ENCODE measurements at regions not wholly inside any gene's neighbourhood (a gene's known extent, or its start where the extent isn't known, plus 50 kb on each side); places are given as distances from the start of the nearest gene placed in this dataset.
A peak's percentile ranks its signal among the peaks of the same experiment; 100 is the strongest.

DNA sequence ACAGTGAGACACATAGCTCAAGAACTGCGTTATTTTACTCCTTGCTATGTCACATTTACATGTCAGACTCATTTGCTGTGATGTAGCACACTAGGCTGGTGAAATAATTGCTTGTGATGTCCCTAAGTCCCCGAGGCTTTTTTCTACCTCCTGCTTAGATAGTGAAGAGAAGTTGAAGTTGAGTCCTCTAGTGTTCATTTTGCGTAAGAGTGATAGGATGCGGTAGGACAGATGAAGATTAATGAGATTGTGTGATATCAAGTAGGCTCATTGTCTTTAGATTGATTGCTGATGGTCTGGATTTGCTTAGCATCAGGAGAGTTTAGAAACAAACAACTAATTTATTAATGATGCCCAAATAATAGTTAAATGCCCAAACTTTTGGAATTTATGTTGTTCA, 173.6 kb upstream of the NUDT6 start:
- no peak for DNase-seq (ENCODE audit: low read depth)

DNA sequence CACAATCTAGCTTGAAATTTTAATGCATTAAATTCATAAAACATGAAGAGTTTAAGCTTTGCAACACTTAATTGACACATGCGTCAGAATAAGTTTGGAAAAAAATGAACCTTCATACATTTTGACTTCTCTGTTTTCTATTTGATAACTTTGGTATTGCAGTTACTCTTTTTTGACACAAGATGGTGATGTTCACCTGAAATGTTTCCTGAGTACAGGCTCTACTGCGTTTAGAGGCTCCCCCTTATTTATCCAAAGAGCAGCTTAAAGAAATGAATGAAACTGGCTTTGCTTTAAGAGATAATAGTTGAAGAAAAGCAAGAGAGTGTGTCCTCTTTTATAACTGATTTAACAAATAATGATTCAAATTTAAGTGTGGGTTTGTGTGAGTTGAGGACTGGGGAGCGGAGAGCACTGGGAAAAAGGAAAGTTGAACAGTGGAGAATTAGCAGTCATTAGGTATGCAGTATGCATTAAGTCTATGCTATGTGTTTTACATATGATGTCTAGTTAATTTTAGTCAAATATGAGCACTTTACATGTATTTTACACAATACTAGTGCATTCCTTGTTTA, 180.6 kb upstream of the NUDT6 start:
- peak; percentile 17 for DNase-seq (ENCODE audit: low read depth)

- DNase-seq (ENCODE audit: low read depth), result no peak
Observed at GRCh38 chr4:123104310-123105025, 182.1 kb upstream of the NUDT6 start.

DNA sequence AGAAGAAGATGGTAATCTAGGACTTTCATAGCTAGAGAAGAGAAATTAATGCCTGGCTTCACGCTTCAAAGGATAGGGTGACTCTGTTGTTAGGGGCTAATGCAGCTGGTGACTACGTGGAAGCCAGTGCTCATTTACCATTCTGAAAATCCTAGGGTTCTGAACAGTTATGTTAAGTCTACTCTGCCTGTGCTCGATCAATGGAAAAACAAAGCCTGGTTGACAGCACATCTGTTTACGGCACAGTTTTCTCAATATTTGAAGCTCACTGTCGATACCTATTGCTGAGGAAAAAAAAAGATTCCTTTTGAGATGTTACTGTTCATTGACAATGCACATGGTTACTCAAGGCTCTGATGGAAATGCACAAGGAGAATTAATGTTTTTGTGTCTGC, 182.6 kb upstream of the NUDT6 start:
- DNase-seq (ENCODE audit: low read depth), result no peak

DNA sequence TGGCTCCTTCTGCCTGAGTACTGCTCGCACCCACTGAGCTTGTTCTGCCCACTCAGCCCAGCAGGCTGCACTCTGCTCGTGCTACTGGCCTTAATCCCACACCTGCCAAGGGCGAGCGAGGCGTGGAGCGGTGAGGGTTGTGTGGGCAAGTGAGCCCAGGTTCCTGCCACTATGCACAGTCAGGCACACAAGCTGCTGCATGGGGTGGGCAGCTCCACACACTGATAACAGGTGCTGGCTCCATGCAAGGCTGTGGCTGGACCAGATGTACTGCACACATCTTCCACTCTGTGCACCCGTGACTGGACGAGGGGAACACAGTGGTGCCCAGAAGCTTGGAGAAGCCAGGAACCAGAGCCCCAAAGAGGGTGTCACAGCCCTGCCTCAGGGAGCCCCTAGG, 184.3 kb upstream of the NUDT6 start:
- DNase-seq (ENCODE audit: low read depth), result no peak

- DNase-seq (ENCODE audit: low read depth), result no peak
Observed at GRCh38 chr4:123107444-123108252, 185.3 kb upstream of the NUDT6 start.

DNA sequence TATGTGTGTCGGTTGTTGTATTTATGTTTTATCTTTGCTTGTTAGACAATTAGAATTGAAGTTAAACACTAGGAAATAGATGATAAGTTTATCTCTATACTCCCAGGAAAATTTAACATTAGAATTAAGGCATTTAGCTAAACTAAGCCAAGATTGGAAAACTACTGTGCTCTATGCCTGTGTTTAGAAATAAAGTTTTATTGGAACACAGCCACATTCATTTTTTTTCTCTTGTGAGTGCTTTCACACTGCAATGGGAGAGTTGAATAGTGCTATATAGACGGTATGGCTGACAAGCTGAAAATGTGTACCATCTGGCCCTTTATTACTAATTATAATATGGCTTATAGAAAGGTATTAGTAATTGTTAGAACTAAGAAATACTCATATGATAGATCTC, 186.7 kb upstream of the NUDT6 start:
- DNase-seq (ENCODE audit: low read depth), result no peak

DNA sequence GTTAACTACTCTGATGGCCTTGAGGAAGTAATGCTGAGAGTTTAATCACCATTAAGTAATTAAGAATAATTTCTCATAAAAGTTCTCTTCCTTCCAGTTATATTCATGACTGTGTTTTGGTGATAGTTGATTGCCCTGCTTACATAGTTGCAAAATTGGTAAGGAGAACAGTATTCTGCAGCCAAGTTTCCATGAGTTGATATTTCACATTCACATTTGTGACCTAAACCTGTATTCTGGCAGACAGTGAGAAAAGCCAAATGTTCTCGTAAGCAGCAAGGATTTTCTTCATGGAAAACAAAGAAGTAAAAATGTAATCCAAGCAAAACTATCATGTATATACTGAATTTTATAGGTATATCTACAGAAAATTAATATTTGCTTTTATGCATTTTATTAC, 187.8 kb upstream of the NUDT6 start:
- DNase-seq (ENCODE audit: low read depth), result no peak

DNA sequence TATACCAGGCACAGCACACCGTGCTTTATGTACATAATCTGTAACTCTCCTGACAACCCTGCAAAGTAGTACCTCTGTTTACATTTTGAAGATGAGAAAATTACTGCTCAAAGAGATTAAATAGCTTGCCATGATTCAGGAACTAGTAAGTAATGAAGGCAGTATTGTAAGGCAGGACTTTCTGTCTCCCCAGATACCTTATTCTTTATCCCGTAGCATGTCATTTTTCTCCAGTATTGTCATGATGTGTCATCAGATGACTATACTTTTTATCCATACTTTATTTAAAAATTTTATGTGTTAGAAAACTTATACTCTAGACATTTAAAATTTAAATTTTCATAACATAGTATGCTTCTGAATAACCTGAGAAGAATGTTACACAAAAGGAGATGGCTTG, 188.3 kb upstream of the NUDT6 start:
- DNase-seq (ENCODE audit: low read depth), result no peak

GRCh38 chr4:123113155-123113554, 190.8 kb upstream of the NUDT6 start:
- no peak for DNase-seq (ENCODE audit: low read depth)

GRCh38 chr4:123114084-123114914, 191.9 kb upstream of the NUDT6 start:
- DNase-seq (ENCODE audit: low read depth), result no peak

DNA sequence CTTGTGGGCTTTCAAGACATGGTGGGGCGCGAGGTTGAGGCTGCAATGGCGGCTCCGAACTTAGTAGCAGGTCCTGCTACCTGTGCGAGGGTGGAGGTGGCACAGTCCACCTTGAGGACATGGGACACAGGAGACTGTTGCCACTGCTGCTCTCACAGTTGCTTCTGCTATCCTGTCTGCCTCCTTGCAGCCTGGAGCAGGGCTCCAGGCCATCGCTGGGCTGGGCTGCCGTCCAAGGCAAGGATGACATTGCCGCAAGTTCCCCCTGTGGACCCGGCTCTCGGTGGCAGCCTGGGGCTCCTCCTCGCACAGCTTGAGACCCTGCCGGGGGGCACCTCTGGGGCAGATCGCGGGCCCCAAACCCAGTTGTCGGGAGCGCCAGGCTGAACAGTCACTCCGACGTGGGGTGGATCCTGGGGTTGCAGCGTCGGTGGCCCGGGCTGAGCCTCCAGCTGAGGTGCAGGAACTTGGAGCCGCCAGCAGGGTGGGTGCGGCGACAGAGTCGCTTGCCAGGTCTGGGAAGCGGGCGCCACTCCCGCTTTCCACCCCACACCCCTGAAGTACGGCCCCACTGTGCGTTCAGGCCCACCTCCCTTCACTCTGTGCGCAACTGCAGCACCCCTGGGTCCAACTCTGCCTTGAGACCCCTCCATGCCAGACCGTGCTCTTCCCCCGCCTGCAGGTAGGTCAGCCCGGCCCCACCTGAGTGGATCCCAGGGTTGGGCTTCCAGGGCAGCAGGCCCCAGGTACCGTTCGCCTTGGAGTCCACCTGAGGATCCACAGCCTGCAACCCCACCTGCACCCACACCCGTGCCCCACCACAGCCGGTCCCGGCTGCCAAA, 192.7 kb upstream of the NUDT6 start:
- DNase-seq (ENCODE audit: low read depth), result no peak

GRCh38 chr4:123116412-123116811, 194.0 kb upstream of the NUDT6 start:
- DNase-seq (ENCODE audit: low read depth), result no peak

GRCh38 chr4:123120473-123120872, 198.1 kb upstream of the NUDT6 start:
- DNase-seq (ENCODE audit: low read depth), result no peak

DNA sequence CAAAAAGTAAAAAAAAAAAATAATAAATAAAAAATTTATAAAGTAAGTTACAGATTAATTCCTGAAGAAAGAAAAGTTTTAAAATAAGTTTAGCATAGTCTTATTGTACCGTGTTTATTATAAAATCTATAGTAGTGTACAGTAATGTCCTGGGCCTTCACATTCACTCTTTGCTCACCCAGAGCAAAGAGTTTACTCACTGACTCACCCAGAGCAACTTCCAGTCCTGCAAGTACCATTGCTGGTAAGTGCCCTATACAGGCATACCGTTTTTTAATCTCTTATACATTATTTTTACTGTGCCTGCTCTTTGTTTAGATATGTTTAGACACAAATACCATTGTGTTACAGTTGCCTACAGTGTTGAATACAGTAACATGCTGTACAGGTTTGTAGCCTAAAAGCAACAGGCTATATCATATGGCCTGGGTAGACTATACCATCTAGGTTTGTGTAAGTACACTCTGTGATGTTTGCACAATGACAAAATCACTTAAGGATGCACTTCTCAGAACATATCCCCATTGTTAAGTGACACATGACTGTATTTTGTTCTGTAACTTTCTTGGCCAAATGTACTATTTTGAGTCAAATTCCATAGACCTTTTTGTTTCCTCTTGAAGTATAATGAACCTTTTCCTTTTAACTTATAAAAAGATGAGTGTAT, 199.0 kb upstream of the NUDT6 start:
- DNase-seq (ENCODE audit: low read depth), result no peak

GRCh38 chr4:123125477-123125876, 203.1 kb upstream of the NUDT6 start:
- no peak for DNase-seq (ENCODE audit: low read depth)

DNA sequence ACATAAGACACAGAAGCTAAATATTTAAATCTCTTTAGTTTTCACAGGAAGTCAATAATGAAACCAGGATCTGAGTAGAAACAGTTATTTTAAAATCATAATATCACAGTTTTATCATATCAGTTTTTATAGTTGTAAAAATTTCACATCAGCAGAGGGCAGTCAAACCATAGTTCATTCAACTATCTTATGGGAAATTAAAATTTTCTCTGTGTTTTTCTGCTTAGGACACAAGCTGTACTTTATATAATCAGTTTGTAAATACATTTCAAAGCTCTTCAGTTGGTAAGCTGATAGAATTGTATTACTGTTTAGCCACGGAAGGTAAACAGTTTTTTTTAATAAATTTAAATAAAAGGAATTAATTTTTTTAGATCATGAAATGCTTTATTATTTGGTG, 204.8 kb upstream of the NUDT6 start:
- no peak for DNase-seq (ENCODE audit: low read depth)

DNA sequence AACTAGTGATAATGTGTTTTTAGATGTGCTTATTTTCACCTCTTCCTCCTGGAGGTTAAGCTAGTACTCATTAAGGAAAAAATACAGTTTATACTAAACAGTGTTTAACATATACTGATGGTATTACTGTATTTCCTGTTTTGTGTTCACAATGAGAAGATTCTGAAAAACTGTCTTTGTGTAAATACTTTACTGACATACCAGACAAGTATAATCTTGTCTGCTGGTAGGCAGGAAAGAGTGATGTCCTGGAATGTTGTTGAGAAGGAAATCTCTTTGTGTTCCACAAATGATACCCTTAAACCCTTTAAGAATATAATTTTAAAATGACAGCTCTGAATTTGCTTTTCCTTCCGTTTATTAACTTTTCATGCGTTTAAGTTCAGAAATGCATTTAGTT, 205.5 kb upstream of the NUDT6 start:
- no peak for DNase-seq (ENCODE audit: low read depth)

GRCh38 chr4:123133397-123134050, 211.1 kb upstream of the NUDT6 start:
- no peak for DNase-seq (ENCODE audit: low read depth)

- no peak for DNase-seq (ENCODE audit: low read depth)
Observed at GRCh38 chr4:123144616-123145015, 222.2 kb upstream of the NUDT6 start.
